CD4-positive, alpha-beta T cell treated with Interleukin-10 for 1 hour (primary cell): ENCODE measurements at regions not wholly inside any gene's neighbourhood (a gene's known extent, or its start where the extent isn't known, plus 50 kb on each side); places are given as distances from the start of the nearest gene placed in this dataset.

Source experiments
- DNase-seq: peaks from one replicate; pipeline ENCODE4 v3.0.0-alpha.2; 2020

DNA sequence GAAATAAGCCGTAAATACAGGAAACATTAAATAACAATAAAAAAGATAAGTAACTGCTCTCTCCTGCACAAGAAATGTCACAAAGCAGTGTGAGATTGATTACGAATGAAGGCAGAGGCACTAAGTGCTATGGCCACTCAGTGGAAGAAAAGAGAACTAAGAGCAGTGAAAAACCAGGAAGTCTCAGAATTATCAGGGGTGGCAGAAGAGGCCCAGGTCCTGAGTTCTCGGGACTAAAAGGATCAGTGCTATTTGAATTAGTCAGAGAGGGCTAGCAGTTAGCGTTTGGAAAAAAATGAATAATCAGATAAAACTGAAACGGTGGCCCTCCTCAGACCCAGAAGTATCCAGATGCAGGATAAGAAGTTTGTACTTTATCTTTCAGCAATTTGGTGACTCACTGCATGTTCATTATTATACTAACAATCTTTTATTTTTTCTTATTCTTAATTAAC lies 367.1 kb downstream of the ZEB2 start:
- DNase-seq: no peak

DNA sequence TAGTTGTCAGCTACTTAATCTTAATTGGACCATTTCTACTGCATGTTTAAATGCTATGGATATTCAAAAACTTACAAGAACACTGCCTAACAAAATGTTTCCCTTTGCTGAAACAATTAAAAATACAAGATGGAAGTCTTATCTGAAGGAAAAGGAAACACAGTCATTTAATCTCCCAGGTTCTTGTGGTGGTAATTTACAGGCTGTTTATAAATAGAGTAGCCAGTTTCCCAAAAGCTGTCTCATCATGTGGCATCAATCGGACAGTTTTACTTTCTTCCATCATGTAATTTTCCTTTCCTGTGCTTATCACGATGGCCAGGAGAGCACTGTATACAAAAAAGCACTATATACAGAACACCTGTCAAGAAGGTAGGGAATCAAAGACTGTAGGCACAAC lies 368.1 kb downstream of the ZEB2 start:
- no peak for DNase-seq

GRCh38 chr2:144151405-144151804 lies 368.5 kb downstream of the ZEB2 start:
- no peak for DNase-seq

DNA sequence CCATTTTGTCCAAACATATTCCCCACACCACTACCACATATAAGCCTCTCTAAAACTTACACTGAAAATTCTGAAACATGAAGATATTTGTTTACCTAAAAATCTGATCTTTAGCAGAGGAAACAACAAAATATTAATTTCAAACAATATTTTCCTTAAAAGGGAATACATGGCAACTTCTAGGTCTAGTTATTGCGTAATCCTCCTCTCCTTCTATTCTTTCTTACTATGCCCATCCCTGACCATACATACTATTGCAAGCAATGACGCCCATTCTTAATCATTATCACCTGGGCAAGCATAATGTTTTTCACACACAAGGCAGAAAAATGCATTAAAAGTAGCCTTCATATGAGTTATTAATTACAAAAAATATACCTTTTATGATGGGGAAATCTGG lies 372.6 kb downstream of the ZEB2 start:
- DNase-seq: no peak

DNA sequence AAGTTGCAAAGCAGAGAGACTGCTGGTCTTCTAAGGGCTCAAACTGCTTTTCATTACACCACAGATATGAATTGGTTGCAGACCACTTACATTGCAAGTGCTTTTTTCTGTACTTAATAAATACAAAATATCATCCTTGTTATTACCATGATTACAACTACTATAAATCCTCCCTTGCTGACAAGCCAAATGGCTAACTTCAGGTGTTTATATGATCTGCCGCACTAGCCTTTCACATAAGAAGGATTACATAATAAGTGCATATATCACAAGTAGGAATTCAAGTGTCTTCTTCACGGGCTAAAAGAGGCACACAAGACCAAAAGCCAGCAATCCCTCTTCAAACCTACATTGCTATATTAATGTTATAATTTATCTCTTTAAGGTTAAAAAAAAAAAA lies 373.0 kb downstream of the ZEB2 start:
- no peak for DNase-seq

GRCh38 chr2:144146076-144146475 lies 373.8 kb downstream of the ZEB2 start:
- DNase-seq: no peak

DNA sequence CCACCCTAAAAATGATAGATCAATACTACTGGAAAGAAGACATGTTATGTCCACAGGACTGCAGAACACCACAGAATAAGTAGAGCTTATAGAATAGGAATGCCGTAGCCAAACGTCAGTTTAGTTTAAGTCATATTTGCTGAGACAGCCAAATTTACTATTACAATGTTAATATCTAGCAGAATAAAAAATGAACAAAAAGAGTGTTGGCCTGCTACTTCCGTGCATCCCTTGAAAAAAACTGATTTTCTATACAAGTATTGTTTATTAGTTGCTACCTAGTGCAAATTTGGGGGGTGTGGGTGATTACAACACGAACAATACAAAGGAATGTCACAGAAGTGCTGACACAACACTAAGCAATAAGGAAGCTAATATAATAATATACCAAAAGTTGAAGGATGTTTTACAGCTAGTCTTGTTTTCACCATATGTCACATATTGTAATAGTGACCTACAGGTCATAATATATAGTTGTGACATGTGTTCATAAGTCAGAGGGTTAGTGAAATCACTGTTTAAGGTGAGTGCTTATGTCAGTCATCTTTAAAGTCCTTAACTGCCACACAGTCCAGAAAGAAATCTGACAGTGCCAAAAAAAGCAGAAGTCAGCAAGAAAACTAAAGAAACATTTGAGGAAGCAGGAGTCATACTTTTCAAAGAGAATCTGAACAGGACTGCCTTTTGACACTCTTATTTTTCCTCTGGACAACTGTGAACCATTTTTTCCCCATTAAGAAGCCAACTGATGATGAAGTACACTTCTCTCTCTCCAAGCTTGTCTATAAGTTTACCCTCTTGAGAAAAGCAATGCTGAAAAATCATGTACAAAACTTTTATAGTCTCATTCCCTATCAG lies 376.4 kb downstream of the ZEB2 start:
- DNase-seq: no peak

GRCh38 chr2:144140891-144141290 lies 379.0 kb downstream of the ZEB2 start:
- DNase-seq: no peak

DNA sequence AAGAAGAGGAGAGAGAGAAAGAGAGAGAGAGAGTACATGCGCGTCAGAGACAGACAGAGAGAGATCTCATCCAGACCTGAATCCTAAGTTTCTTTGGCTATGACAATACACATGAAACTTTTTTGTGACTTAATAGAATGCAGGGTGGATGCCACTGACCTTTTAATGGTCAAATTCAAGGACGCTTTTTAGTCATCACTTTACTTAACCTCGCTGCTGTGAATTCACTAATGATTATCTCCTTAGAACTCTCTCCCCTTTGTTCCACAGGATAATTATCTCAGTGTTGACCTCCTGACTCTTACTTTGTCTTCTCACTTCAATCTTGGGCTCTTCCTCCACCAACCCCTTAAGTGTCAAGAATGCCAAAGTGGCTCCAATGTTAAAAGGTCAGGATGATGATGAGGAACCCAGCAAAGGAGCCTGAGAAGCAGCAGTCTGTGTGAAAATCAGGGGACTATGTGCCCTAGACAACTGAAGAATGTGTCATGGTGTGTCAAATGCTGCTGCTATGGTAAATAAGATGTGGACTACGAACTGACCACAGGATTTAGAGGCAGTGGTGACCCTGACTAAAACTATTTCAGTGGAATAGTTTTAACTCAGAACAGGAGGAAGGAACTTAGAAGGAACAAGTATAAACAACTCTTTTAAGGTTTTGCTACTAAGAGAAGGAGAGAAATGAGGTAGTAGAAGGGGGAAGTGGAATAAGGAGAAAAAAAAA lies 382.1 kb downstream of the ZEB2 start:
- no peak for DNase-seq

DNA sequence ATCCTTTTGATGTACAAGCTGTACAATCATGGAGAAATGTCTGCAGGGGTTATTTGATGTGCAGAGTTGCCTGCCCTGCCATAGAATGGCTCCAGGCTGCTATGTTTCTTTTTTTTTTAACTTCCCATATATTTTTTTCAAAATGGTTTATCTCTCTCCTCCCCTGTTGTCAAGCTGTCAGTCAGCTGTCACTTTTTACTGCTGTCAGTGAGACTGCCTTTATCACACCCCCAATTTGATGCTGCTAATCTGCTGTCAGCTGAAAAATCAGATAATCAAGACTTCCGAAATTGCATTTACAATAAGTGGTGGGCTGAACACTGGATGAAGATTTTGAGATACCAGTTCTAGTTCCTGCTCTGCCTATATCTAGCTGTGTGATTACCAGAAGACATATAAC lies 382.6 kb downstream of the ZEB2 start:
- no peak for DNase-seq

GRCh38 chr2:144136297-144137010 lies 383.5 kb downstream of the ZEB2 start:
- DNase-seq: no peak

DNA sequence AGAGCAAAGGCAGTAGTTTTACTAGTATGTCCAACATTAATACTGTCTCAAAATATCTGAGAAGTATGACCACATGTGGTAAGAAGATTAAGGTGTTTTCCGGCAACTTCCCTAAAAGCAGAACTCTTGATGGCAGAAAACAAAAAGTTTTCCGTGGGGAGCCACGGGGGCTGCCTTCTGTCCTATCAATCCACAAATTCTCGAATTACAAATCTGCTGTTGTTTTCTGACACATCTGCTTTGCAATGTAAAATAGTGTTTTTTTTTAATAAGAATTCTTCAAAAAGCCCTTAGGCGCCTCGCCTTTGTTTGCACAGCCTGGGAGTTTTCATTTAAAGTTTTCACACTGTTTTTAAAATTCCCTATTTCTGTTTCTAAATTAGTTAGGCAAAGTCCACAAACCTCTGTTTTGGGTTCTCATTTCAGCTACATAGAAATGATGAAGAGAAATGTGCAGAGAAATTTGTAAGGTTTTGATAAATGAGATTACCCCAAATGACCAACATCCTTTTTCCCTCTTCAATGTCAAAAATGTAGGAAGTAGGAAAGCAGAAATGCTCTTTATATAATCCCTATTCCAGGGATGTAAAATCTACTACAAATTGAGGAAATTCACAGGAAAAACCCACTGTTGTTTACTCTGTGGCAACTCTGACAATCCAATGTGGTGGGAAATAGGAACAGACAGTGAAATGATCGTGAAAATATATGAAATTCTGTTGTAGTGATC lies 385.8 kb downstream of the ZEB2 start:
- no peak for DNase-seq

DNA sequence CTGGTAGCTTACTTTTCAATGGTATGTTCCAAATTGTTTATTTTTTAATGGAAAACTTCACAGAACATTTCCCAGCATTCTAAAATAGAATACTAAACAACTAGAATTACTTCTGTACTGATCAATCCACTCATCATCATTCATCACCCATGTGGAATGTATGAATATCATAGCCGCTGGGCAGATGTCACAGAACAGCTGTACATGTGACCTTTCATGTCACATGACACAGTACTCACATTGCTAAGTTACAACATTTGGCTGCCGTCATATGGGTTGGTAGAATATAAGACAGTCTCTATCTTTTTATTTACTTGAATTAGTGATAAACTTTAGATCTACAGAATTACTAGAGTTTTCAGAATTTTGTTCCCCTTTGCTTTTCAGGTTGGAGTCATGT lies 387.6 kb downstream of the ZEB2 start:
- DNase-seq: no peak

DNA sequence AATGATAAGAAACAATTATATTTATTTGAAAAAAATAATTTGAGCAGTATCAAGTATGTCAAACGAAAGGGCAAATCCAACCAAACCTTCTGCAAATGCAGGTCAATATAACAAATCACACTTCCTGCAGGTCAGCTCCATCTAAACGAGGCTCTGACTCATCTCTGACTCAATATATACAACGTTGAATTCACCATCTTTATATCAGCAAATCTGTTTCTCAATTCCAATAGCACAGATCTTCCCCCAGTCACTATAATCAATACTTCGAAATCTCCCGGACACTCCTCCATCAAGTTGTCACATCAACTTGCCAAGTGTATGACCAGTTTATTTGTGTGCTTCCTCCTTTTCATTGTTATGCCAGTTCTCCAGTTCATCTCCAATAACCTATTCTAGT lies 388.9 kb downstream of the ZEB2 start:
- no peak for DNase-seq

- DNase-seq: no peak
These were observed 389.4 kb downstream of the ZEB2 start for GRCh38 chr2:144130551-144130950.

DNA sequence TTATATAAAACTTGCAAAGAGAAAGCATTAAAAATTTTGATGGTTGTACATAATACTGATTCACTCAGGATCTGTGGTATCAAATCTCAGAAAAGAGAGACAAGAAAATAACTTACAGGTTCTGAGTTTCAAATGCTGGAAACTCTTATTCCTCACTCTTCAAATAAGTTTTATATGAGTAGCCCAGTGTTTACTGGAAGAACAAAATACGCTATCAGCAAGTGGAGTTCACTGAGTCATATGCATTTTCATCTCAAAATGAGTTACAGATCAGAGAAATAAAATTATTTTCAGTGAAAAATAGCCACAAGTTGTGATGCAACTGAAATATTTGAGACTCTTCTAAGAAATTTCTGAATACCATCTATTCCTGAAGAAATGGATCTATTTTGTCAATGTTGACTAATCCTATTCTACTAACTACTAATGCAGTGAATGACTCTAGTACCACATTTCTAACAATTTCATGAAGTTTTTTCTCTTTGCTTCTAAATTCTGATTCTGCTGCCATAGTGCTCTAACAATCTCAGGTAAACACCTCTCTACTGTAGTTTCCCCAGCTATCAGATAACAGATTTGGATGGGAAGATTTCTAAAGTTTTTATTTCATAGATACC lies 391.7 kb downstream of the ZEB2 start:
- no peak for DNase-seq

- DNase-seq: no peak
These were observed 392.2 kb downstream of the ZEB2 start for GRCh38 chr2:144127693-144128092.

GRCh38 chr2:144126302-144126701 lies 393.6 kb downstream of the ZEB2 start:
- DNase-seq: no peak

- DNase-seq: no peak
These were observed 394.2 kb downstream of the ZEB2 start for GRCh38 chr2:144125751-144126150.

DNA sequence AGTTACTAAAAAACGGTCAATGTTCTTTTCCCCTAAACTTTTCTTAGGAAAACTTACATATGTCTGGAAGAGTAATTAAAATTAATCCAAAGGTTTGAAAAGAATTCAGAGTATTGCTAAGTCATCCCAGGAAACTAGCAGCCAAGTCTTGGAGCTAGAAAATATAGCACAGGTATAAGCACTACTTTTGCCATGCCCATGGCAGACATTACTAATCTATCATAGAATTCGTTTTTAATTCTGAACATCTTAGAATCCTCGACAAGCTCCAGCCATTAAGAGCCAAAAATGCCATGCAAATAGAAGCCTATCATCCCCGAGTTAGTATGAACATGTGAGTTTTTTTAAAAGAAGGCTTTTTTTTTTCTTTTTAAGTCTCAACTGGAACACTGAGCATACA lies 395.0 kb downstream of the ZEB2 start:
- DNase-seq: no peak

- no peak for DNase-seq
These were observed 399.4 kb downstream of the ZEB2 start for GRCh38 chr2:144120487-144120886.

DNA sequence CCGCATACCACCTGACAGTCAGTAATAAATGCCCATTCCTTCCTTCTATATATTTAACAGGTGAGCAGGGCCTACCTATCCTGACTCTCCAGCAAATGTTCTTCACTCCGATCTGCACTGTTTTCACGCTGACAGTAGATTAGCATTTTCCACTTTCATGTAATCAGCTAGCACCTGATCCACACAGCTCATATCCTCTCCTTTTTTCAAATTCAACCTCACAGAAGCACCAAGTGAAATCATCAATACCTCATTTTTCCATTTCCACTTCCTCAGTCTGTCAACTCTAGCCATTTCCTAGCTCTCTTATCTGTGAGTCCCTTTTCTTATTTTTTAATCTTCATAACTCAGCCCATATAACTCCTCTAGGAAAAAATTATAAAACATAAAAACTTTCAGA lies 402.8 kb downstream of the ZEB2 start:
- no peak for DNase-seq
